HG03045 (cell line): ENCODE measurements at regions not wholly inside any gene's neighbourhood (a gene's known extent, or its start where the extent isn't known, plus 50 kb on each side); places are given as distances from the start of the nearest gene placed in this dataset.

Experiments used
- ATAC-seq: cut with Tn5 transposase; IDR thresholded peaks from one replicate; pipeline ENCODE4 v1.9.1; 2021; ENCODE audit warnings: mild to moderate bottlenecking, moderate library complexity; ENCODE audit not compliant: unreplicated experiment

DNA sequence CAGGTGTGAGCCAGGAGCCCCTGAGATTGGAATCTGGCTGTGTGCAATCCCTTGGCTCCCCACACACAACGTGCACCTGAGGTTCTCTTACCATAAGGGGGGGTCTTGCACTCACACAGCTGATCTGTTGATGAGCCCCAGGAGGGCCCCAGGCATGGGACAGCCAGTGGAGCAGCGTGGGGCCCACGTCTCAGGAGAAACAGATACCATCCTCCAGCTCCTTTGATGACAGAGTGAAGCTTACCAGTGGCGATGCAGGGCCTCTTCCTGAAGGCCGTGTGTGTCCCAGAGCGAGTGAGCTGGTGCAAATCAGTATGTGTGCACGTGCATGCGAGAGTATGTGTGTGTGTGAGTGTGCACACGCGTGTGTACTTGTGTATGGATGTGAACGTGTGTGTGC, 287.4 kb downstream of the IRX1 start:
- ATAC-seq, result no peak

DNA sequence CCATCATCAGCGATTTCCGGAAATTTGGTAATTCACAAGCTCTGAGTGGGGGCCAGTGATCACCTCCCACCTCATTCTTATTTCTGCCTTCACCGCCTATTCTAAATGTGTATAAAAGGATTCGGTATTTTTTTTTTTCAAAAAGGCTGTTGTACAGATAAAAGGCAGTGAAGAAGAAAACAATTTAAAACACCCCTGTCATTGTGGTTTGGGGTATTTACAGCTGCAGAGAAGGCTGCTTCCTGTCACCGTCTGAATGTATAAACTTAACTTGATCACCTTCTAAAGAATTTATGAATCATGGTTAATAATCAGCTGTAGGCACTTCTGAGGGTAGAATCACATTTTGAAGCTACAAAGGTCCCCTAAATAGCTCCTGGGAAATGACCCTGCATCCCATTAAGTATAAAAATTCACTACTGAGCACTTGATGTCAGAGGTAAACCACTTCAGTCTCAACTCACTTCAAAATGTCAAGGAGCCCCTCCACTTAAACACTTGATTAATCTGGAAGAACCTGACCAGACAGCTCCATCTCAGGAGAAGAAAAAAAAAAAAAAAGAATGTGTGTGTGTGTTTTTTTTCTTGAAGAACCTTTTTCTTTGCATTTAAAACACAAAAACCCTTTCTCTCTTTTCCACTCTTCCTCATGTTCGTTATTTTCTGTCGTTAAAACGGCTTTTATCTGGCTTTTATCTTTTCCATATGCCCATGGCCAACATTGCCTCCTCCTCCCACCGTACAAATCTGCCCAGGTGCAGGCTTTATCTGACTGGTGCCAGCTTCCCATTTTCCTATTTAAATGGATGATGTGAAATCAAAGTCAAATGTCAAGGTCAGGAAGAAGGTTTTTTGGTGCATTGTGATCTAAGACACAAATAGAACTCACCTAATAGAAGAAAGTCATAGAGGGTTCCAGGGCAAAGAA, 291.2 kb downstream of the IRX1 start:
- no peak for ATAC-seq

DNA sequence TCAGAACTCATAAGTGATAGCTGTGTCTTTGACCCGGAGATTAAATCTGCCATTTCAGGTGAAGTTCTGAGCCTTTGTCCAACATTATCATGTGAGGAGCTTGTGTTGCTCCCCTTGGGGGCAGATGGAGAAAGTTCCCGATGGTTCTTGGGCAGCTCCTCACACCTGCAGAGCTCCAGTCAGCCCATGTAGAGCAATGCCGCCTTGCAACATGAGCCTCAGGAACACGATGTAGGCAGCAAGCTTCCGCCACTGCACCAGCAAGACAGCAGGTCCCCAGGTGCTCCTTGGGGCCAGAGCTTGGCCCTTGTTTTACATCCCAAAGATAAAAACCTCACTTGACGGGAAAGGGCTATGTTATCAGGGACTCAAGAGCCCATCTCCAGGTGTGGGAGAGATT, 292.7 kb downstream of the IRX1 start:
- no peak for ATAC-seq

DNA sequence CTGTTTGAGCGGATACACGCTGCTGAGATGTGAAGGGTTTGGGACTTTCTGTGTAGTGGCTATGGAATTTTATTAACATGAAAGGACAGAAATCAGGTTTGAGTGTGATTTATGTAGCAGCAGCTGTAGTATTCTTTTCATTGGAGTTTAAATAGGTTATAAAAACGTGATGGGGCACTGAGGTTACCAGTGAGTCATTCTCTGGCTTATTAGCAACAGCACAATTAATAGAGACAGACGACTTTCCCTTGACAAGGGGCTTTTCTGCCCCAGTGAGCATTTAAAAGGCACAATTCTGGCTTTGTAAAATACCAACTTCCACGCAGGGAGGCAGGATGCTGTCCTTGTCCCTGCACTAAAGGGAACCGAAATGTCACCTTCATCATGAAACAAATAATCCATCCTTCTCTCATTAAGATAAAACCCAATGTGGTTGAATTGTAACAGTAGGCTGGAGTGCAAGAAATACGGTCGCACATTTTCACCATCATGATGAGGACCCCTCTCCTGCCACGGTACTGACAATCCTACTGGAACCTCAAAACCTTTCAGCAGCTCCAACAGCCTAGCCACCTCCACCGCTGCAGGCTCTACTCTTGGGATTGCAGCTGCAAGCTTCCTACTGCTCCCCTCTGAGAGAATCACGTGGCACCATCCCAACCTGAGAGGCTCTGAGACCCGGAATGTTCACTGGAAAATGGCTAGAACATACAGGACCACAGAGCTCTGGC, 293.9 kb downstream of the IRX1 start:
- ATAC-seq, result no peak

DNA sequence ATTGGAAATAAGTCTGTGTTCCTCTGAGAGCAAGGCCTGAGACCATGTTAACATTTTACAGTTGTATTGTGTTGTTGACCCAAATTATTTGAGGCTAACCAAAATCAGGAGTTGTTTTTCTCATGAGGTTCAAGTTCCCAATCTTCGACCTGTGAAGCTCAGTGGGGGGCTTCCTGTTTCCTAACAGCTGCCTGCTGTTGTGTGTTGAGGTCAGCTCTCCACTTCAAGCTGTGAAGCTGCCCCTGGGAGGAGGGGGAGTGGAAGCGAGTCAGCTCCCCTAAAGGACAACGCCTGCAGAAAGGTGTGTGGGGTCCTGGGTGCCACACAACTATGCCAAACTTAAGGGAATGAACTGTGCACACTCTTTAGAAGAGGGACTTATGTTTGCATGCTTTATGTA, 295.5 kb downstream of the IRX1 start:
- ATAC-seq, result no peak

DNA sequence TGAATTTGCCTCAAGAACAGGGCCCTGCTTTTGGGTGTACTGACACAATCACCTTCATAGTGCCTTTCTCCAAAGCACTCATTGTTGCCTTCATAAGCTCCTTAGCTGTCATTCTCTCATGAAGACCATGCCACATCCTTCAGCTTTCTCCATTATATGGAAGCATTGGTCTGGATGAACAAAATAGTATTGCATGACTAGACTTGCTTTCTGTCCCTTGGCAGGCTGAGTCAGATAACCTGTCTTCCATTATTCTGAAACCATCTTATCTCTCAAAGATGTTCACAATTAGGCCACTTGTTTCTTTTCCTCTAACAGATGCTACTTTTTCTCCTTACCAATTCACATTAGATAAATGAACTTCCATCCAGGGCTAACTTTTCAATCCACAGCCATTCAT, 297.9 kb downstream of the IRX1 start:
- ATAC-seq, result no peak

DNA sequence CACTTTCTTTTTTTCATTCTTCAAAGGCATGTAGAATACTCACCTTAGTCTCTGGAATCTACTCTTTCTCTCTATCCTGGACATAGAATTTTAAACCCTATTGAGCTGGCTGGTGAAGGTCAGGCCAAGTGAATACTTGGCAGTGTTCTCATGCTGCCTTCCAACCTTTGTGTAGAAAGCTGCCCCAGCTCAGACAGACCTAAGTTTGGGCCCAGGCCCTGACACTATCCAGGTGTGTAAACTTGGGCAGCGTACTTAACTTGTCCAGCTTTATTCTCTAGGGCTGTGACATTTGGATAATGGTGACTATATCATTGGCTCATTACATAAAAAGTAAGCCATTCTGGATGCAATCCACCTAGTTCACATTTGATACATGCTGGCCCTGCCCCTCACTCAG, 298.3 kb downstream of the IRX1 start:
- no peak for ATAC-seq

DNA sequence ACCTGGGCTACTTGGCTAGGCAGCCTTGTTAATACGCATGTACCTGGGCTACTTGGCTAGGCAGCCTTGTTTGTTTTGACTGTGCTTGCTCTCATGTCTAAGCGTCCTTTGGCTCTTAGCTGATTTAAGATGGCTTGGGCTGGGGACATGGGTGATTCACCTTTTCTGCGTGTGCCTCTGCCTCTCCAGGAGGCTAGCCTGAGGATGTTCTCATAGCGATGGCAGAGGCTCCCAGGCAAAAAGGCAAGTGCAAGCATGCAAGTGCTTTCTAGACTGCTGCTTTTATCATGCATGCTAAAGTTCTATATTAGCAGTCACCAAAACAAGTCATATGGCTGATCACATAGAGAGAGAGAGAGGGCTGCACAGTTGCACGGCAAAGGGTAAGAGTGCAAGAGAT, 300.5 kb downstream of the IRX1 start:
- no peak for ATAC-seq

DNA sequence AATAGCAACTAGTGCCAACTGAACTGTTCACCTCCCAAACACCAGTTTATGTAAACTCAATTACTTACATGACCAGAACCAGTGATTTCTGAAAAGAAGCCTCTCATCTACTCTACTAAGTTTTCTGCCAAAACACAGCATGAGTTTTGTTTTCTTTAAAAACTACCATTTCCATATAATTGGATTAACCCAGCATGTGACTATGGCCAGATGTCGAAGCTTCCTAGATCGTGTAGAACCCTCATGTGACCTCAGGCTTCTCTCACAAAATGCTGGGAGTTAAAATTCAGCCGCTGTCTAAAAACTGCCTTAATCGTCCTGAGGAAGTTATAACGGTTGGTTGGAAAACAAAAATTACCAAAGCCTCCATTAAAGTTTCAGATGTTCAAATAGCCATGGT, 303.5 kb downstream of the IRX1 start:
- ATAC-seq, result no peak

DNA sequence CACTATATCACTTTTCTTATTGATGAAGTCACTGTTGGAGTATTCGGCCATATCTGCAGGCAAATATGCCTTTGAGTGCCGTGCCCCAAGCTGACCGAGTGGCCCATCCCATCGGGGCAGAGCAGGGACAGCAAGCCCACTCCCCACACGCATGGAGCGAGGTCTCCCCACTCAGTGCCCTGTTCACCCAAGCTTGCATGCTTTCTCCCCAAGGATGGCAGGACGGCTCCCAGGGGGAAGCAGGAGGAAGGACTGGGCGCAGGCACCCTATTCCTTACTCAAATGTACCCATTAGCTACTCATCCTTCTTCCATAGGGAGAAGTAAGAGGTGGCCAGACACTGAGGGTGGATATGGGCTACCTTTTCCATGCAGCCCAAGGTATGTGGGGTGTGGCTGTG, 309.0 kb downstream of the IRX1 start:
- ATAC-seq, result no peak

DNA sequence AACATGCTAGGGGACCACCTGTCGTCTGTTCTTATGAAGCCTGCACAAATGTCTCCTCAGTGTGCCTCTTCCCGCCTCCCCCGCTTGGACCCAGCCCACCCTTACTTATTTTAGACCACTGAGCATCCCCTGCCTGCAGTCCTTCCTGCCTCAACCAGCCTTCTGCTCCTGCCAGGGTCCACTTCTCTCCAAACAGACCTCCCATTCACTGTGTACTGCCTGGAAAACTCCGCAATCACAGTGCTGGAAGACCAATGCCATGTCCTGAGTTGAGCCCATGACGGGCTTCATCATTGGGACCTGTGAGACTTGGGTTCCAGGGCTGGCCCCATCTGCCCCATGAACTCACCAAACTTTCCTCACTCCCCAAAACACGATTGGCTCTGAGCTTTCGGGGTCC, 309.4 kb downstream of the IRX1 start:
- no peak for ATAC-seq

DNA sequence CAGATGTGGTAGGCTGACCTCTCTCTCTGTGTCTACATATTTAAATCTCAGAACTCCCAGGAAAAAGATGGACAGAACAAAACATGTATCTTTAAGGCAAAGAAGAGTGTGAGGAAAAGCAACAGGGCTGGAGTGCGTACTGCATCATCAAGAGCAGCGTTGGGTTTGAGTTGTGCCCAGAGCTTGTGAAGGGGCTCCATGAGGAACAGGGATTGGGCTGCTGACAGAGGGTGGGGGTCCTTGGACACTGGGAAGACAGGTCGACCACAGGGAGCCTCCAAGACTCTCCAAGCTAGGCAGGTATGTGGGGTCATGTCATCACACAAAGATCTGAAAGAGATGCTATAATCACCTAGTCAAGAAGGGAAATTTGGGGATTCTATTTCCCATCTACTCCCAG, 309.9 kb downstream of the IRX1 start:
- no peak for ATAC-seq

DNA sequence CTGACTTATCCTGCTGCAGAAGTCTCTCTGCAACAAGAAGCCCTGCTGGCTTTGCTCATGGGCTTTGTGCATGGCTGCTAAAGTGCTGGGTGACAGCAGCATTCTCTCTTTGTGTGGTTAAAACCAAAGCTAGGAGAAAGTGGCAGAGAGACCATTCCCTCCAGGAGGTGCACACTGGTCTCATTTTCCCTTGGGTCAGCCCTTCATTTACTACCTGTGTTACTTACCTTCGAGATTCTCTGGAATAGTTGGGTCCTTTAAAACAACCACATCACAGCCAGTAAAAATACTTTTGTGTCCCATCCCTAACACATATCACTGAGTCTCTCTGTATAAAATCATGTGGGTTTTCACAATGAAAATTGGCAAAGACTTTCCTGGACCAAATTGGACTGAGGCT, 315.5 kb downstream of the IRX1 start:
- no peak for ATAC-seq

DNA sequence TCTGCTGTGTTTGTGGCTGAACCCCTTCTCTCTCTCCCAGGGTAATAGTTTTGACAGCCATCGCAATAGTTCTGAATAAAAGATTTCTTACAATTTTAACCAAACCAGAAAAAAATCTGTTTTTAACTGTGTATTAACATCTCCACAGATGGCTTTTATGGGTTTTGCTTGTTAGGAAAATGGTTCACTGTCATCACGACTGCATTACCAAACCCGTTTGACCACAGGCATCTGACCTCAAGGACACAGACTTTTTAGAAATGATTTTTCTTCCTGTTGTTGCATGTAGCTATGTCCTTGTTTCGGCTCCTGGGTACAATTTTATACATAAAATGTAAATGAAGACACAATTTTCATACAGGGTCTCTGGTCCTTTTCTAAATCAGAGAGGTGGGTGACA, 316.1 kb downstream of the IRX1 start:
- ATAC-seq, result no peak

DNA sequence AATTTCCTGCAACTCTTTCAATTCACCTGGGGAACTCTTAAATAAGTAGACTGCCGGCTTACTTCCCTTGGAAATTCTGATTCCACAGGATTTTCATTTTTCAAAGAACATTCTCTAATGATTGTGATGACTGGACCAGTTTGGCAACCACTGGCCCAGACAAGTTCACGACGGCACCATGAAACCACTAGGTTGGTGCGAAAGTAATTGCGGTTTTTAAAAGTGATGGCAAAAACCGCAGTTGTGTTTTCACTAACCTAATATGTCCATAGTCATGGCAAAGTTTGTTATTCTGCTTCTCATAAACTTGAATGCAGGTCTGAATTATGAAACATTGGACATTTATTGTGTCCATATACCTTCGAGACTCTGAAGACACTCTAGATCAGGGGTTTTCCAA, 317.2 kb downstream of the IRX1 start:
- no peak for ATAC-seq

DNA sequence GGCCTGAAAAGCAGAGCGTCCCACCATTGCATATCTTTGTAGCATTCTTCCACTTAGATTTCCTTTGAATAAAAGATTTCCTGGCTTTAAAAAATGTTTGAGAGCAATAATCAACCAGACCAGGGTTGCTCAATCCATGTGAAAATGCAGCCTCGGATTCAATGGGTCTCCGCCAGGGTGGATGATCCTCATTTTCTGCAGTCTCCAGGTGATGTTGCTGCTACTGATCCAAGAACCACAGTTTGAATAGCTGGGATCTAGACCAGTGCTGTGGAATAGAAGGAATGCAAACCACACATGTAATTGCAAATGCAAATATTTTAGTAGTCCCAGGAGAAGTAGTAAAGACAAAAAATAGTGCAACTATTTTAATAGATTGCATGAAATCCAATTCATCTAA, 317.6 kb downstream of the IRX1 start:
- ATAC-seq, result no peak

DNA sequence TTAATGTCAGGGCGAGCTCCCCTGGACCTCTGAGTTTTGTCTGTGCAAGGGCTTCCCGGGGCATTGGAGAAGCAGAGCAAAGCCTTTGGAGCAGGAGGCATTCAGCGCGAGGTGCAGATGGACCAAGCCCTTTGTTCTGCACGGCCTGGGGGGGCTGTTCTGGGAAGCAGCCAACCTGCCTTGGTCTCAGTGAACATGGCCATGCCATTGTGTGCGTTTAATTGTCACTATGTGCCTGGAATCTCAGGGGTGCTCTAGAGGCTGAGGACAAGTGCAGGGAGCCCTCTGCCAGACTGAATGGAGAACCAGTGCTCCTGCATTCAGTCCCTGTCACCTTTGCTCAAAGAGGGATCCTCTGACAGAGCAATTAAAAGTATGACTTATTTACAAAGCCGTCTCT, 329.4 kb downstream of the IRX1 start:
- ATAC-seq, result no peak

DNA sequence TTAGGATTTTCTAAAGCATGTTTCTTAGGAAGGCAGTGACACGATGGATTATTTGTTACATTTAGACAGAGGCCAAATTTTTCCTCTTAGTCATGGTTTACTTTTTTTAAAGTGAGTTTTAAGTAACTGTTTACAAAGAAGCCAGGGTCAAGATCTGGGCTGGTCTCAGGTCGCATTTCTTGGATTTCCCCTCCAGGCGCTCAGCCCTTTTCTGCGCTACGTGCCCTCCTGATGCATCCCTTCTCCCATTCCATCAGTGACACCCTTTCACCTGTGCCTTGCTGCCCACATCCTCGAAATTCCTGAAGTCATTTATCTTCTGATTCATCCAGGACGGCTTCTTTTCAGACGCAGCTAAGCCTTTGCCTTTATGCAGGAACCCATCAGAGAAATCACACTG, 330.3 kb downstream of the IRX1 start:
- ATAC-seq, result no peak

DNA sequence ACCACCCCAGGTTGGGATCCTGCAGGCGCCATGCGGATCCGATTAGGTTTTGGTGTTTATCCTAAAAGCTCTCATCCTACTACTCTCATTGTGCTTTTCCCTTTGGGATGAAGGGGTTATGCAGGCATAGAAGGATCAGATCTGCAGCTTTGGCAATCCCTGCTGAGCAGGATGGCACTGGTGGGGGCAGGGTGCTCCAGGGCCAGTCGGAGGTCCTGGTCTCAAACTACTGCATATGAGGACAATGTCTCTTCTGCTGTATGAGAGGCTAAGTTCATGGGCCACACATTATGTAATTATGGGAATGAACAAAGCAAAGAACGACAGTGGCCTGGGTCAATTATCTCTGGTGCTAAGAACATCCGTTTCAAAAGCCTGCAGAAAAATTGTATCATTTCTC, 334.2 kb downstream of the IRX1 start:
- ATAC-seq, result no peak

DNA sequence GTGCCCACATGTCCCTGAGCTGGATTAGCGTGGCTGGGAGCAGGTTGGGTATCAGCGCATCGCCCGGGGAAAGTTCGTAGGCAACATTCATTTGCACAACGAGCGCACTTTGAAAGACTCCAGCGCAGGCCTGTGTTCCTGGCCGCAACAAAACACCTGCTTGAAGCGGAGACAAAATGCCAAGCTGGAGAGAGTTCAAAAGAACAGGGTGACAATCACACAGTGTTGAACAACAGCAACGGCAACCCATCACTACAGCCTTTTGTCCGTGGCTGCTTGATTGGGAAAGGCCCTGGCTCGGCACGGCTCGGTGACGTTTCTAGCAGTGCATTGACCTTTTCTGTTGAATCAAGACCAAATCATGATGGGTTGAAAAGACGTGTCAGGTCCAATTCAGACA, 336.3 kb downstream of the IRX1 start:
- ATAC-seq, result no peak

DNA sequence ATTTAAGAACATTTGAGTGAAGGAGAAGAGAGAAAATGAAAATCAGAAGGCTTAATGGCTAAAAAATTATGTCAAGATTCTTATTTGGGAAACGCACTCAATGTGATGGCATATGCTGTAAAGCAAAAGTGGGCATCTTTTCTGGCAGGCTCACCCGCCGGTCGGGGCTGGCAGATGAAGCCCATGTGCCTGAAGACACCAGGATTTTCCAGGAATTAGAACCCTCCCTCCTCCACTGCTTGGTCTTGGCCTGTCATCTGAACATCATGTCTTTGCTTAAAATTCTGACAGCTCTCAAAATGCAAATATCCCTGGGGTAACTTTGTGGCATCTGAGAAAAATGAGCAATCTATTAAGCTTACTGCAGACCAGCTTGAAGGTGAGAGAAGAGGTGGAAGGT, 337.9 kb downstream of the IRX1 start:
- no peak for ATAC-seq

DNA sequence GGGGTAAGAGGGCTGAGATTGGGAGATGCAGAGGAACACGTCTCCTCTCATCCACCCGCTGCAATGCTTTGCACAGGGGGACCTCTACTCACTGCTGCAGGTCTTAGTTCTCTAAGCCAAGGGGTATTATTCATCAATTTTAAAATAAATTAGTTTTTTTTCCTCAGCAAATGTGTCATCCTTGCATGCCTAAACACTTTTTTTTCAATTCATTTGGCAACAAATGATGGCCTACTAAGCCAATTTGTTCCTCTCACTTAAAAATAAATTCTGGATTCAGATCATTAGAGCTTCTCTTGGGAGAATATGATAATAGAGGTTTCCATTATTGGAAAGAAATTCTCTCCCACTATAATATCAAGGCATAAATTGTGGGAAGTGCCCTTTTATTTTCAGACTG, 338.3 kb downstream of the IRX1 start:
- no peak for ATAC-seq
